Keratinocyte (primary cell): ENCODE measurements at regions not wholly inside any gene's neighbourhood (a gene's known extent, or its start where the extent isn't known, plus 50 kb on each side); places are given as distances from the start of the nearest gene placed in this dataset.

Experiments used
- DNase-seq: peaks from one replicate; pipeline ENCODE4 v3.0.0-alpha.2; 2011; ENCODE audit warnings: low read depth, missing footprints, low spot score
- FAIRE-seq: peaks from 2 replicates; lab custom pipeline; 2011; peaks lifted over from hg19 to GRCh38; lab: Jason Lieb, UNC
- H2AFZ ChIP-seq: 2 replicates; pipeline ENCODE4 v1.6.0; 2012; ENCODE audit warnings: low read length, control low read depth, inconsistent platforms; ENCODE audit not compliant: control insufficient read depth
- H3K27ac ChIP-seq: 2 replicates; pipeline ENCODE4 v1.5.1; 2011; ENCODE audit warnings: low read length; ENCODE audit not compliant: control insufficient read depth, insufficient read depth
- H3K27me3 ChIP-seq: 3 replicates; pipeline ENCODE4 v1.6.0; 2011; ENCODE audit warnings: low read length; ENCODE audit not compliant: control insufficient read depth, insufficient read depth; ENCODE audit errors: extremely low read depth
- H3K36me3 ChIP-seq, 2 experiments: 2 replicates in 1 of 2; 3 replicates in 1 of 2; pipeline ENCODE4 v1.5.1; 2011; ENCODE audit warnings: low read length in 2 of 2, mild to moderate bottlenecking in 1 of 2; ENCODE audit not compliant: control insufficient read depth in 2 of 2, insufficient read depth in 2 of 2; ENCODE audit errors: extremely low read depth in 1 of 2
- H3K4me1 ChIP-seq: 3 replicates; pipeline ENCODE4 v1.5.1; 2011; ENCODE audit warnings: low read length; ENCODE audit not compliant: control insufficient read depth, insufficient read depth; ENCODE audit errors: extremely low read depth
- H3K4me2 ChIP-seq: 3 replicates; pipeline ENCODE4 v1.6.0; 2011; ENCODE audit warnings: low read depth, low read length; ENCODE audit not compliant: control insufficient read depth, insufficient read depth; ENCODE audit errors: extremely low read depth
- H3K4me3 ChIP-seq, 3 experiments: fragments of 200-600 bp in 1 of 3; sonication (generic) in 1 of 3; 2 replicates in 2 of 3; 3 replicates in 1 of 3; pipeline ENCODE4 v1.5.1; 2011 to 2016; ENCODE audit warnings: low read length in 3 of 3, mild to moderate bottlenecking in 3 of 3, control low read depth in 2 of 3, inconsistent platforms in 1 of 3, low read depth in 1 of 3, mixed read lengths in 1 of 3, mixed run types in 1 of 3, moderate library complexity in 1 of 3; ENCODE audit not compliant: control insufficient read depth in 2 of 3, insufficient read depth in 2 of 3; ENCODE audit errors: extremely low read depth in 1 of 3
- H3K79me2 ChIP-seq: 2 replicates; pipeline ENCODE4 v1.6.0; 2012; ENCODE audit warnings: low read length; ENCODE audit not compliant: control insufficient read depth, insufficient read depth
- H3K9ac ChIP-seq: 3 replicates; pipeline ENCODE4 v1.6.0; 2011; ENCODE audit warnings: low read length; ENCODE audit not compliant: control insufficient read depth, insufficient read depth; ENCODE audit errors: extremely low read depth
- H3K9me1 ChIP-seq: 3 replicates; pipeline ENCODE4 v1.6.0; 2011; ENCODE audit warnings: low read length; ENCODE audit not compliant: control insufficient read depth, insufficient read depth; ENCODE audit errors: extremely low read depth
- H3K9me3 ChIP-seq: 2 replicates; pipeline ENCODE4 v1.5.1; 2012; ENCODE audit warnings: low read depth, low read length; ENCODE audit not compliant: control insufficient read depth
- H4K20me1 ChIP-seq: 3 replicates; pipeline ENCODE4 v1.6.0; 2011; ENCODE audit warnings: low read length; ENCODE audit not compliant: control insufficient read depth, insufficient read depth; ENCODE audit errors: extremely low read depth
- EZH2 ChIP-seq: IDR thresholded peaks from one replicate; pipeline ENCODE4 v1.6.1; 2012; ENCODE audit warnings: inconsistent platforms, mild to moderate bottlenecking, low read length, moderate library complexity
- dilution Hi-C: fragments of 300-500 bp; cut with MboI; formaldehyde crosslinking; loops from one replicate; pipeline ENCODE4 v1.7.0; 2020; ENCODE audit warnings: low sequenced_read_pairs; ENCODE audit not compliant: extremely low pct_ligation_motif_present
- TF ChIP-seq, protein P1 (sequence below), 3 experiments: IDR thresholded peaks in 1 of 3; conservative IDR thresholded peaks in 1 of 3; optimal IDR thresholded peaks in 1 of 3; 2 replicates in 2 of 3; 3 replicates in 1 of 3; pipeline versions ENCODE3 to v1.5.1; 2011; ENCODE audit warnings: low read length in 3 of 3, mild to moderate bottlenecking in 3 of 3, moderate library complexity in 2 of 3, control low read depth in 1 of 3, inconsistent platforms in 1 of 3; ENCODE audit not compliant: insufficient read depth in 2 of 3; ENCODE audit errors: extremely low read depth in 1 of 3

DNA sequence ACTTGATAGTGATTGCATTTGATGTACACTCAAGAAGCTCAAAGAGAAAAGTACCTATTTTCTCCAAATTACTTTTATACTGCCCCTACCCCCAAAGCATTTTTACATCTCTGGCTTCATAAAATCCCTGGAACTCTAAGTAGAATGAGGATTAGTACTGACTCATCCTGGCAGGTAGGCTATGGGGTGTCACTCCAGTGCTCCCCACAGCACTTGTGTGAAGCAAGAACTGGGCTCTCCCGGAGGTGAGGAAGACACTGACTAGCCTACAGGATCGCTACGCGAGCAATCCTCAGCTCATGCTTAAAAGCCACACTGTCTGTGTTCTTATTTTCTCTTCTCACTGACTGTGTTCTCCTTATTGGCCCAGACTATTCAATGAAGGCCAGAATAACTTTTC lies 90.4 kb upstream of the NDP start:
- no peak overlapping the region for H3K4me2 ChIP-seq
- no peak for DNase-seq

DNA sequence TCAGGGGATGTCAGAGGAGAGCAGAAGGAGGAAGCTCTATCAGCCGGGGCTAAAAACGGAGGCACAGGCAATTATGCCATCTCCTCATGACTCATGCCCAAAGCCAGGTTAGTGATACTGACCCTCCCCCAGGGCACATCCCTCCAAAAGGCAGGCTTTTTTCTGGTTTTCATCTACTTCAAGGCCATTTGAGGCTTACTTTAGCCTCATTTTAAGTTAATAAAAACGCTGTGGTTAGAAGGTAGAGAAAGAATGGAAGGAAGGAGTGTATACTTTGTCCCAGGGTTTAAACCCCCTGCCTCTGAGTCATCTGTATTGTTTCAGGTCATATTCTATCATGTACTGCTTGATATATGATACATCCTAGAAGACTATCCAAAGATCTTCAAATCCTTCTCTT lies 89.7 kb upstream of the NDP start:
- H4K20me1 ChIP-seq, result no peaks in the 10 kb centered on the region
- H3K36me3 ChIP-seq, result no peaks in the 10 kb centered on the region
- TF ChIP-seq, protein P1, sequence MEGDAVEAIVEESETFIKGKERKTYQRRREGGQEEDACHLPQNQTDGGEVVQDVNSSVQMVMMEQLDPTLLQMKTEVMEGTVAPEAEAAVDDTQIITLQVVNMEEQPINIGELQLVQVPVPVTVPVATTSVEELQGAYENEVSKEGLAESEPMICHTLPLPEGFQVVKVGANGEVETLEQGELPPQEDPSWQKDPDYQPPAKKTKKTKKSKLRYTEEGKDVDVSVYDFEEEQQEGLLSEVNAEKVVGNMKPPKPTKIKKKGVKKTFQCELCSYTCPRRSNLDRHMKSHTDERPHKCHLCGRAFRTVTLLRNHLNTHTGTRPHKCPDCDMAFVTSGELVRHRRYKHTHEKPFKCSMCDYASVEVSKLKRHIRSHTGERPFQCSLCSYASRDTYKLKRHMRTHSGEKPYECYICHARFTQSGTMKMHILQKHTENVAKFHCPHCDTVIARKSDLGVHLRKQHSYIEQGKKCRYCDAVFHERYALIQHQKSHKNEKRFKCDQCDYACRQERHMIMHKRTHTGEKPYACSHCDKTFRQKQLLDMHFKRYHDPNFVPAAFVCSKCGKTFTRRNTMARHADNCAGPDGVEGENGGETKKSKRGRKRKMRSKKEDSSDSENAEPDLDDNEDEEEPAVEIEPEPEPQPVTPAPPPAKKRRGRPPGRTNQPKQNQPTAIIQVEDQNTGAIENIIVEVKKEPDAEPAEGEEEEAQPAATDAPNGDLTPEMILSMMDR (optimal IDR thresholded peaks at IDR 0.05 in 1 of 3, IDR thresholded peaks at IDR 0.05 in 1 of 3, conservative IDR thresholded peaks at IDR 0.05 in 1 of 3; ENCODE audit: extremely low read depth in 1 of 3, insufficient read depth in 2 of 3, low read length in 3 of 3), result no peak
- no peak for TF ChIP-seq EZH2
- no peak overlapping the region for H3K4me3 ChIP-seq
- H3K9me3 ChIP-seq, result no peaks in the 10 kb centered on the region
- FAIRE-seq, result no peak
- no peak overlapping the region for H2AFZ ChIP-seq
- H3K9ac ChIP-seq, result no peak overlapping the region
- H3K9me1 ChIP-seq, result no peaks in the 10 kb centered on the region
- no peak for DNase-seq
- H3K4me2 ChIP-seq, result no peak overlapping the region
- H3K4me1 ChIP-seq, result peaks cover 1% of the 10 kb centered on the region
- dilution Hi-C loops, result no loop called here
- H3K79me2 ChIP-seq, result no peaks in the 10 kb centered on the region
- no peak overlapping the region for H3K27ac ChIP-seq
- no peaks in the 10 kb centered on the region for H3K27me3 ChIP-seq

More for the DNA sequence above, 90.4 kb upstream of the NDP start:
- Histone ChIP-seq H4K20me1 (no peaks in the 10 kb centered on the region), H3K9me3 (no peaks in the 10 kb centered on the region), H3K4me3 (no peak overlapping the region), H3K36me3 (no peaks in the 10 kb centered on the region), H3K27me3 (no peaks in the 10 kb centered on the region), H3K79me2 (no peaks in the 10 kb centered on the region), H2AFZ (no peak overlapping the region), H3K9me1 (no peaks in the 10 kb centered on the region), H3K9ac (no peak overlapping the region), H3K4me1 (peaks cover 7% of the 10 kb centered on the region), H3K27ac (no peak overlapping the region)
- FAIRE-seq, result no peak
- TF ChIP-seq, protein P1 (optimal IDR thresholded peaks at IDR 0.05 in 1 of 3, IDR thresholded peaks at IDR 0.05 in 1 of 3, conservative IDR thresholded peaks at IDR 0.05 in 1 of 3; ENCODE audit: extremely low read depth in 1 of 3, insufficient read depth in 2 of 3, low read length in 3 of 3), result no peak
- TF ChIP-seq EZH2, result no peak
- dilution Hi-C loops, result no loop called here
